ENCODE measurements at regions not wholly inside any gene's neighbourhood (a gene's known extent, or its start where the extent isn't known, plus 50 kb on each side); places are given as distances from the start of the nearest gene placed in this dataset.

DNA sequence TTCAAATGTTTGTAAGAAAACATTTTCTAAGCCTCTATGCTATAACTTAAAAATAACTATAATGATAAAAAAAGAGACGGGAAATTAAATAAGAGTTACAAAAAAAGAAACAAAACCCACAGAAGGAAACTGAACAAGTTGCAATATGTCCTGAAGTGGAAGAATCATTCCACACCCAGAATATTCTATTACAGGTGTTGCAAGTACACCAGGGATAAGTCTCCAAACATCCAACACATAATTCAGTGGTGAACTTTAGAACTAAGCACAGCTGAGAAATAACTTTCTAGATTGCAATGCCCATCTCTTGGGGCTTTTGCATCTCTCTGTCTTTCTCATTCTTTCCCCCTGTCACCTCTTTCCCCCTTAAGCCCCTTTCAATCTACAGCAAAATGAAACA is 325.2 kb downstream of the BRINP1 start:
- Histone ChIP-seq H3K4me3 (ENCODE audit: low read length) (no peak overlapping the region), H3K9ac (ENCODE audit: low read length) (no peak overlapping the region), H3K27me3 (ENCODE audit: control insufficient read depth, insufficient read depth, low read length) (no peaks in the 10 kb centered on the region), H3K36me3 (ENCODE audit: control insufficient read depth, insufficient read depth, low read length) (no peaks in the 10 kb centered on the region), H3K9me3 (ENCODE audit: control insufficient read depth, low read length) (no peaks in the 10 kb centered on the region), H3K4me1 (ENCODE audit: control insufficient read depth, insufficient read depth, low read length) (no peaks in the 10 kb centered on the region)

- no peak overlapping the region for H3K9ac ChIP-seq (ENCODE audit: low read length)
- H3K4me1 ChIP-seq (ENCODE audit: control insufficient read depth, insufficient read depth, low read length) = no peaks in the 10 kb centered on the region
- no peaks in the 10 kb centered on the region for H3K36me3 ChIP-seq (ENCODE audit: control insufficient read depth, insufficient read depth, low read length)
- no peaks in the 10 kb centered on the region for H3K9me3 ChIP-seq (ENCODE audit: control insufficient read depth, low read length)
- H3K27me3 ChIP-seq (ENCODE audit: control insufficient read depth, insufficient read depth, low read length) = no peaks in the 10 kb centered on the region
- H3K4me3 ChIP-seq (ENCODE audit: low read length) = no peak overlapping the region
These were observed 324.4 kb downstream of the BRINP1 start for GRCh38 chr9:119044806-119045205.

DNA sequence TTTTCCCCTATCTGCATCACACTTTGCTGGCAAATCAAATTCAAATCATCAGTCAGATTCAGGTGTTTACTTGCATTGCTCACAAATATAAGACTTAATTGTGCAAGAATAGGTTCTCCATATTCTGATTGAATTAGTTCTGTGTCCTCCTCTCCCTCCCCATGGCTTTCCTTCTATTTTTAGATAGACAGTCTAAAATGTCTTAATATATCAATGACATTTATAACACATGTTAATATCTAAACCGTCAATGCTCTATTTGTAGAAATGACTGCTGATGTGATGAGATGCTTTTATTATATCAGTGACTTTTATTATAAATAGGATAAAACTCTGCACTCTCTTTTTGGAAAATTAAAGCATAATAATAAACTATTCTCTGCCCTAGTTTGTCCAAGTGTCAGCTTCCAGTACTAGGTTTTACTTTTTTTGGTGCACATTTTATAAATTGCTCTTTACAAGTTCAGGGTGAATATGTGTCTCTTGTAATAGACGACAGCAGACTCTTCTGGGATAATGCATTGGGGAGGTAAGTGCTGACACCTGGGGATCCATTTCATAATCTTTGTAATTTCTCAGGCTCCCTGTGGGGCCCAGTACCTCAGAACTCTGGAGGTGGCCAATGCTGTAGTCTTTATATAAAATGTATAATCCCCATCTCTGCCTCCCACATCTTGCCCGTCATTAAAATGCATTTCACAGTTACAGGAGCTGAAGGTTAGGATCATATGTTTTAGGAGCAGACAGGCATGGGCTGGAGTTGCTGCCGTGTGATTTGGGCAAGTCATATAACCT is 321.5 kb downstream of the BRINP1 start:
- Histone ChIP-seq H3K4me1 (ENCODE audit: control insufficient read depth, insufficient read depth, low read length) (no peaks in the 10 kb centered on the region), H3K9ac (ENCODE audit: low read length) (no peak overlapping the region), H3K27me3 (ENCODE audit: control insufficient read depth, insufficient read depth, low read length) (no peaks in the 10 kb centered on the region), H3K9me3 (ENCODE audit: control insufficient read depth, low read length) (no peaks in the 10 kb centered on the region), H3K4me3 (ENCODE audit: low read length) (no peak overlapping the region), H3K36me3 (ENCODE audit: control insufficient read depth, insufficient read depth, low read length) (no peaks in the 10 kb centered on the region)

- H3K4me1 ChIP-seq (ENCODE audit: control insufficient read depth, insufficient read depth, low read length) = no peaks in the 10 kb centered on the region
- H3K4me3 ChIP-seq (ENCODE audit: low read length) = no peak overlapping the region
- no peak overlapping the region for H3K9ac ChIP-seq (ENCODE audit: low read length)
- no peaks in the 10 kb centered on the region for H3K36me3 ChIP-seq (ENCODE audit: control insufficient read depth, insufficient read depth, low read length)
- H3K27me3 ChIP-seq (ENCODE audit: control insufficient read depth, insufficient read depth, low read length) = no peaks in the 10 kb centered on the region
- no peaks in the 10 kb centered on the region for H3K9me3 ChIP-seq (ENCODE audit: control insufficient read depth, low read length)
These were observed 319.0 kb downstream of the BRINP1 start for GRCh38 chr9:119050281-119050680.

DNA sequence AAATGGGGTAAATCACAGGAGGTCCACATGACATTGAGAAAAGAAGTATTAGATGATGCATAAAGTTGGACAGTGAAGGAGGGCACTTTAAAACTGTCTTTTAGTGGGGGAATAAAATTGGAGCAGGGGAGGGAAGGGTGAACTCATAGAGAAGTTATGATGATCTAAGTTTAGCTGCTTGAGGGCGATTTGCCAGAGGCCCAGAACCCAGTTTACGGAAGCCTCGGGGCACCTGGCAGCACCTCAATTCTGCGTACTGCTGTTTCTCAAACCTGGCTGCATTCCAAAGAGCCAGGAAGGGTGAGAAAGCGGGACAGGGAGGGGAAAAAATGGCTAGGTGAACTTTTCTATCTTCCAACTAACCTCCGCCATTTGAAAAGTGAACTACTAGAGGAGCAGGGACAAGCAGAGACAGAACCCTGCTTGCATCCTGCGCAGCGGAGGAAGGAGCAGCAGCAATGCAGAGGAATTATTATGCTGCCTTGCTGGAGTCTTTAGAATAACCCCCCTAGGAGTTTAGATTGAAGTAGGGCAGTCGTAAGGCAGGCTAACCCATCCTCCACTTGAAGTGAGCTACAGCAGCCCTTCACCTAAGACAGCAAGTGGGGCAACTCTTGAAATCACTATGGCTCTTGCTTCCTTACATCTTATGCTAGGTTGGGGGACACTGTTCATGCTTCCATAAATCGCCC is 316.8 kb downstream of the BRINP1 start:
- Histone ChIP-seq H3K9me3 (ENCODE audit: control insufficient read depth, low read length) (no peaks in the 10 kb centered on the region), H3K9ac (ENCODE audit: low read length) (no peak overlapping the region), H3K4me1 (ENCODE audit: control insufficient read depth, insufficient read depth, low read length) (no peaks in the 10 kb centered on the region), H3K4me3 (ENCODE audit: low read length) (no peak overlapping the region), H3K36me3 (ENCODE audit: control insufficient read depth, insufficient read depth, low read length) (no peaks in the 10 kb centered on the region), H3K27me3 (ENCODE audit: control insufficient read depth, insufficient read depth, low read length) (no peaks in the 10 kb centered on the region)

DNA sequence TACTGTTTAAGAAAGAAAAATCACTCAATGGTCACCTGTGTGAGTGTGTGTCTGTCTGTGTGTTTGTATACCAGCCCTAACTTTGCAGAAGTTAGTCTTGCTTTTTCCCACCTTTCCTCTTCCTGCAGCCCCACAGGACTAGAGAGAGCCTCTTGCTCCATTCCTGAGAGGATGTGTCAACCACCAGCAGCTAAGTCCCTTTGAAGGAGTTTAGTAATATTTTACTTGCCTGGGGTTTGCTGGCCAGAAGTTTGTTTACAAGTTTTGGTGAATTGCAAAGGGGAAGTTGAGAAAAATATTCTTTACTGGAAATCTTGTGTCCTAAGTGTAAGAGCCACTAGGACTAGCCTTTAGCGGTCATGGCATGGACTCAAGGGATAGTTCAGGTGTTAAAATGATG is 316.2 kb downstream of the BRINP1 start:
- Histone ChIP-seq H3K9me3 (ENCODE audit: control insufficient read depth, low read length) (no peaks in the 10 kb centered on the region), H3K9ac (ENCODE audit: low read length) (no peak overlapping the region), H3K27me3 (ENCODE audit: control insufficient read depth, insufficient read depth, low read length) (no peaks in the 10 kb centered on the region), H3K4me1 (ENCODE audit: control insufficient read depth, insufficient read depth, low read length) (no peaks in the 10 kb centered on the region), H3K4me3 (ENCODE audit: low read length) (no peak overlapping the region), H3K36me3 (ENCODE audit: control insufficient read depth, insufficient read depth, low read length) (no peaks in the 10 kb centered on the region)

- Histone ChIP-seq H3K4me1 (ENCODE audit: control insufficient read depth, insufficient read depth, low read length) (no peaks in the 10 kb centered on the region), H3K36me3 (ENCODE audit: control insufficient read depth, insufficient read depth, low read length) (no peaks in the 10 kb centered on the region), H3K27me3 (ENCODE audit: control insufficient read depth, insufficient read depth, low read length) (no peaks in the 10 kb centered on the region), H3K9ac (ENCODE audit: low read length) (no peak overlapping the region), H3K4me3 (ENCODE audit: low read length) (no peak overlapping the region), H3K9me3 (ENCODE audit: control insufficient read depth, low read length) (no peaks in the 10 kb centered on the region)
These were observed 308.4 kb downstream of the BRINP1 start for GRCh38 chr9:119060629-119061385.

DNA sequence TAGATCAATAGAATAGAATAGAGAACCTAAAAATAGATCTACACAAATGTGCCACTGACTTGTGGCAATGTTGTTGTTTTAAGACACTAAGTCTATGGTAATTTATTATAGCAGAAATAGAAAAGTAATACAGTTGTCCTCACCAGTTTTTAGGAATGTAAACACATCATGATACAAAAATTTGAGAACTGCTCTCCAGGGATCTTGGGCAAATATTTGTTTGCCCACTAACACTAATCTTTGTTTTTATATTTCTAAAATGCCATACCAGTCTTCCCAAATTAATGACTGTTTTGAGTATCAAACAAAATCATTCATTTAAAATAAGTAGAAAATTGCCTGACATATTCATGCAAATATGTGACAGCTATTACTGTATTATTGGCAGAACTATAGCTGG is 297.6 kb downstream of the BRINP1 start:
- Histone ChIP-seq H3K36me3 (ENCODE audit: control insufficient read depth, insufficient read depth, low read length) (no peaks in the 10 kb centered on the region), H3K27me3 (ENCODE audit: control insufficient read depth, insufficient read depth, low read length) (no peaks in the 10 kb centered on the region), H3K4me1 (ENCODE audit: control insufficient read depth, insufficient read depth, low read length) (no peaks in the 10 kb centered on the region), H3K9me3 (ENCODE audit: control insufficient read depth, low read length) (no peaks in the 10 kb centered on the region), H3K4me3 (ENCODE audit: low read length) (no peak overlapping the region), H3K9ac (ENCODE audit: low read length) (no peak overlapping the region)

DNA sequence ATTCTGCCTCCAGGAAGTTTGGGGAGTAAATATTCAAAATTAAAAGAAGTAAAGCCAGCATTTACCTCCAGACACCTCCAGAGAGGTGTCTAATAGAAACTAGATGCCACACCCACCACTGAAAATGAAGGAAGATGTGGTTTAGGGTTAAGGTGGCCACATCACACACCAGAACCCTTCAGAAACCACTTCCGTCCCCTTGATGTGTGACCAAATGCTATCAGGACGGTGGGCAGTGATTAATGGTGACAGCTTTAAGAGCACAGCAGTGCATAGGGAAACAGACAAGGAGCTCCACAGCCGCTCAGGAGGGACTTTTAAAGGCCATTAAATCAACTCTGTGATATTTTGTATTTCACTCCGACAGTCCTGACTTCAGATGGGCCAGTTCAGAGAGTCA is 295.2 kb downstream of the BRINP1 start:
- Histone ChIP-seq H3K9me3 (ENCODE audit: control insufficient read depth, low read length) (no peaks in the 10 kb centered on the region), H3K9ac (ENCODE audit: low read length) (no peak overlapping the region), H3K27me3 (ENCODE audit: control insufficient read depth, insufficient read depth, low read length) (no peaks in the 10 kb centered on the region), H3K4me3 (ENCODE audit: low read length) (no peak overlapping the region), H3K4me1 (ENCODE audit: control insufficient read depth, insufficient read depth, low read length) (no peaks in the 10 kb centered on the region), H3K36me3 (ENCODE audit: control insufficient read depth, insufficient read depth, low read length) (no peaks in the 10 kb centered on the region)

DNA sequence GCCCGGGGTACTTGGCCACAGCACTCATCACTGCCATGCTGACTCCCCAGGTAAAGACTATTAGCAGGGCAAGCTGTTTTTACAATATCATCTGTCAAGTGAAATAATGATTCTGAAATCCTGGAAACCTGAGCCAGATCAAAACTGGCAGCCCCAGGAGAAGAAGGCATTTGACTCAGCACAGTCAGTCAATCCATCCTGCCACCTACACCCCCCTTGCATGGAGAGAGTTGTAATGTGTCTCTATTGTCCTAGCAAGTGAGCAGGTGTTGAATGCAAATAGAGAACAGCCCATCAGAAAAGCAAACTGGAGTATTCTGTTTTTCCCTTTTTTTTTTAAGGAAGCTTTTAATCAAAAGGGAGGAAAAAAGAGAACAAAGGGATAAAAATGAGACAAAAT is 291.2 kb downstream of the BRINP1 start:
- Histone ChIP-seq H3K36me3 (ENCODE audit: control insufficient read depth, insufficient read depth, low read length) (no peaks in the 10 kb centered on the region), H3K9me3 (ENCODE audit: control insufficient read depth, low read length) (no peaks in the 10 kb centered on the region), H3K27me3 (ENCODE audit: control insufficient read depth, insufficient read depth, low read length) (no peaks in the 10 kb centered on the region), H3K4me3 (ENCODE audit: low read length) (no peak overlapping the region), H3K9ac (ENCODE audit: low read length) (no peak overlapping the region), H3K4me1 (ENCODE audit: control insufficient read depth, insufficient read depth, low read length) (no peaks in the 10 kb centered on the region)

DNA sequence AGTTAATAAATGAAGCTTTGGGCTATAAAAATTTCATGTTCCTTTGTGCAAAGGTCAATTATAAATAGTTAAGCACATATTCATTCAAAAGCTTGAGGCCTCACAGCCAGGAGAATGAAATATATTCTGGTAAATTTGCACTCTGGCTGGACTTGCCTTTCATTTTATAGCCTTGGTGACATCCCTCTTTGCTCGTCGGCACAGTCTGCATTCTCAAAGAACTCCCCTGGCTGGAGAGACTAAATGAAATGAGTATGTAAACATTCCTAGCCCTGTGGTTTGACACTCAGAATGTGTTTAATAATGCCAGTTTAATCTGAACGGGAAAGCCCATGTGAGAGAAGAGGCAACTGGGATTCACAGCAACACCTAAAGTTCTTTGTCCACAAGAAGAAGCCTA is 285.6 kb downstream of the BRINP1 start:
- H3K4me1 ChIP-seq (ENCODE audit: control insufficient read depth, insufficient read depth, low read length) = no peaks in the 10 kb centered on the region
- H3K27me3 ChIP-seq (ENCODE audit: control insufficient read depth, insufficient read depth, low read length) = no peaks in the 10 kb centered on the region
- H3K4me3 ChIP-seq (ENCODE audit: low read length) = no peak overlapping the region
- H3K36me3 ChIP-seq (ENCODE audit: control insufficient read depth, insufficient read depth, low read length) = no peaks in the 10 kb centered on the region
- H3K9ac ChIP-seq (ENCODE audit: low read length) = no peak overlapping the region
- H3K9me3 ChIP-seq (ENCODE audit: control insufficient read depth, low read length) = no peaks in the 10 kb centered on the region

DNA sequence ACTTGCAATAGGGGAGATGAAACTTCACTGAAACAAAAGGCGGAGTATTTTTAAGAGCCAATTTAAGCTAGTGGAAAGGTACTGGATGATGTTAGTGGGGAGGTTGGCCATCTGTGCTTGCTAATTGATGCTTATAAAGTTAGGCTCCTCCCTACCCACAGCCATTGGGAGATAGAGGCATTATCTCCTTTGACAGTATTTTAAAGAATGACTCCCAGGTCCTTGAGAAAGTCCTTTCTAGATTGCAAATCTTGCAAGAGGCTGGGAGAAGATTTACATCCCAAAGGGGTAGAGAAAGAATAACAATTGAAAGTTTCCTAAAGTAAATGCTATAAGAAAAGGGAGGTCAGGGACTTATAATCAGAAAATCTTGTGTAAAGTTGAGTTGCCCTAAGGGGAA is 282.6 kb downstream of the BRINP1 start:
- H3K9me3 ChIP-seq (ENCODE audit: control insufficient read depth, low read length) = no peaks in the 10 kb centered on the region
- no peaks in the 10 kb centered on the region for H3K27me3 ChIP-seq (ENCODE audit: control insufficient read depth, insufficient read depth, low read length)
- H3K9ac ChIP-seq (ENCODE audit: low read length) = no peak overlapping the region
- H3K4me1 ChIP-seq (ENCODE audit: control insufficient read depth, insufficient read depth, low read length) = no peaks in the 10 kb centered on the region
- H3K4me3 ChIP-seq (ENCODE audit: low read length) = no peak overlapping the region
- H3K36me3 ChIP-seq (ENCODE audit: control insufficient read depth, insufficient read depth, low read length) = no peaks in the 10 kb centered on the region

Data from mucosa of stomach (tissue), 1 donor.